Mesothelial cell of epicardium (in vitro differentiated cells): ENCODE measurements at regions not wholly inside any gene's neighbourhood (a gene's known extent, or its start where the extent isn't known, plus 50 kb on each side); places are given as distances from the start of the nearest gene placed in this dataset.

Experiments used
- DNase-seq, 2 experiments: peaks; one replicate each; pipeline ENCODE4 v3.0.0; 2021; ENCODE audit warnings: low spot score in 2 of 2; ENCODE audit not compliant: unreplicated experiment in 2 of 2
- H3K27ac Mint-ChIP-seq: 2 replicates; pipeline ENCODE4 v1.8.0; 2021; ENCODE audit warnings: mixed read lengths
- H3K27me3 Mint-ChIP-seq: 2 replicates; pipeline ENCODE4 v1.8.0; 2021; ENCODE audit warnings: low read depth, mixed read lengths
- H3K36me3 Mint-ChIP-seq: 2 replicates; pipeline ENCODE4 v1.8.0; 2021; ENCODE audit warnings: mixed read lengths
- H3K4me1 Mint-ChIP-seq: 2 replicates; pipeline ENCODE4 v1.8.0; 2021; ENCODE audit warnings: mixed read lengths
- H3K4me3 Mint-ChIP-seq: 2 replicates; pipeline ENCODE4 v1.8.0; 2021; ENCODE audit warnings: mild to moderate bottlenecking, moderate library complexity, mixed read lengths
- H3K9me3 Mint-ChIP-seq: 2 replicates; pipeline ENCODE4 v1.8.0; 2021; ENCODE audit warnings: mixed read lengths
- TF ChIP-seq, protein P1 (sequence below): fragments of 200-600 bp; sonication (generic); IDR thresholded peaks from one replicate; pipeline ENCODE4 v1.5.0; 2021; ENCODE audit warnings: antibody characterized with exemption; ENCODE audit not compliant: unreplicated experiment

DNA sequence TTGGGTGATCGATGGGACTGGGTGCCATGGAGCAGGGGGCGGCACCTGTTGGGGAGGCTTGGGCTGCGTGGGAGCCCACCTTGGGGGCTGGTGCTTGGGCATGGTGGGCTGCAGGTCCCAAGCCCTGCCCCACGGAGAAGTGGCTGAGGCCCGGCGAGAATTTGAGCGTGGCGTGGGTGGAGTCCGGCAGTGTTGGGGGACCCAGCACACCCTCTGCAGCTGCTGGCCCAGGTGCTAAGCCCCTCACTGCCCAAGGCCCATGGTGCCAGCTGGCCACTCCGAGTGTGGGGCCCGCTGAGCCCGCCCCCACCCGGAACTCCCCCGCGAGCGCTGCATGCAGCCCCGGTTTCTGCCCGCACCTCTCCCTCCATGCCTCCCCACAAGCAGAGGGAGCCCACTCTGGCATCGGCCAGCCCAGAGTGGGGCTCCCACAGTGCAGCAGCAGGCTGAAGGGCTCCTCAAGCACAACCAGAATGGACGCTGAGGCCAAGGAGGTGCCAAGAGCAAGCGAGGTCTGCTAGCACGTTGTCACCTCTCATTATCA, 1178.6 kb upstream of the CDH10 start:
- peaks cover 13% of the 10 kb centered on the region for H3K9me3 Mint-ChIP-seq

More for the DNA sequence above, 1178.6 kb upstream of the CDH10 start:
- no peak for DNase-seq
- no peak overlapping the region for H3K4me3 Mint-ChIP-seq
- H3K27me3 Mint-ChIP-seq = no peaks in the 10 kb centered on the region
- no peaks in the 10 kb centered on the region for H3K36me3 Mint-ChIP-seq
- TF ChIP-seq, protein P1, sequence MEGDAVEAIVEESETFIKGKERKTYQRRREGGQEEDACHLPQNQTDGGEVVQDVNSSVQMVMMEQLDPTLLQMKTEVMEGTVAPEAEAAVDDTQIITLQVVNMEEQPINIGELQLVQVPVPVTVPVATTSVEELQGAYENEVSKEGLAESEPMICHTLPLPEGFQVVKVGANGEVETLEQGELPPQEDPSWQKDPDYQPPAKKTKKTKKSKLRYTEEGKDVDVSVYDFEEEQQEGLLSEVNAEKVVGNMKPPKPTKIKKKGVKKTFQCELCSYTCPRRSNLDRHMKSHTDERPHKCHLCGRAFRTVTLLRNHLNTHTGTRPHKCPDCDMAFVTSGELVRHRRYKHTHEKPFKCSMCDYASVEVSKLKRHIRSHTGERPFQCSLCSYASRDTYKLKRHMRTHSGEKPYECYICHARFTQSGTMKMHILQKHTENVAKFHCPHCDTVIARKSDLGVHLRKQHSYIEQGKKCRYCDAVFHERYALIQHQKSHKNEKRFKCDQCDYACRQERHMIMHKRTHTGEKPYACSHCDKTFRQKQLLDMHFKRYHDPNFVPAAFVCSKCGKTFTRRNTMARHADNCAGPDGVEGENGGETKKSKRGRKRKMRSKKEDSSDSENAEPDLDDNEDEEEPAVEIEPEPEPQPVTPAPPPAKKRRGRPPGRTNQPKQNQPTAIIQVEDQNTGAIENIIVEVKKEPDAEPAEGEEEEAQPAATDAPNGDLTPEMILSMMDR = no peak
- peaks cover 3% of the 10 kb centered on the region for H3K4me1 Mint-ChIP-seq
- H3K27ac Mint-ChIP-seq = no peak overlapping the region
